ENCODE measurements at regions not wholly inside any gene's neighbourhood (a gene's known extent, or its start where the extent isn't known, plus 50 kb on each side); places are given as distances from the start of the nearest gene placed in this dataset.

- no peak overlapping the region for H3K4me3 Mint-ChIP-seq
- no peak for ATAC-seq
- no peaks in the 10 kb centered on the region for H3K27me3 Mint-ChIP-seq (ENCODE audit: insufficient read depth, low read depth, poor library complexity)
Observed at GRCh38 chr4:137700072-137700471, 167.8 kb upstream of the PCDH18 start.

More at GRCh38 chr4:137700072-137700471, 167.8 kb upstream of the PCDH18 start:
- H3K79me2 ChIP-seq (replicated peaks; ENCODE audit: insufficient read depth) = no peaks in the 10 kb centered on the region
- no peak overlapping the region for H3K27ac ChIP-seq (ENCODE audit: low read depth)
- no peaks in the 10 kb centered on the region for H3K36me3 ChIP-seq (ENCODE audit: insufficient read depth)
- no peak overlapping the region for H3K4me2 ChIP-seq
- no peaks in the 10 kb centered on the region for H4K20me1 ChIP-seq (replicated peaks; ENCODE audit: insufficient read depth)
- peaks cover 16% of the 10 kb centered on the region for H3K36me3 Mint-ChIP-seq (ENCODE audit: low read depth)
- no peaks in the 10 kb centered on the region for H3F3A ChIP-seq (replicated peaks; ENCODE audit: low read depth)
- peaks cover 5% of the 10 kb centered on the region for H3K9me2 ChIP-seq (ENCODE audit: insufficient read depth)
- no peak overlapping the region for H3K27ac Mint-ChIP-seq
- no peak for DNase-seq (ENCODE audit: low spot score)
- no peak overlapping the region for H2AFZ ChIP-seq
- no peak for TF ChIP-seq ETS1 (IDR thresholded peaks at IDR 0.05)
- TF ChIP-seq POLR2AphosphoS5 (IDR thresholded peaks at IDR 0.05; ENCODE audit: low read depth) = no peak
- no peak for TF ChIP-seq ZNF462 (CRISPR knock-in tag; IDR thresholded peaks at IDR 0.05)
- no peak for TF ChIP-seq CREB1 (CRISPR knock-in tag; IDR thresholded peaks at IDR 0.05; ENCODE audit: low read depth)
- TF ChIP-seq ZNF331 (CRISPR knock-in tag; IDR thresholded peaks at IDR 0.05; ENCODE audit: low read depth) = no peak
- no peak for TF ChIP-seq STAT1 (IDR thresholded peaks at IDR 0.05; ENCODE audit: unreplicated experiment)
- no peak for TF ChIP-seq REST (IDR thresholded peaks at IDR 0.05; ENCODE audit: unreplicated experiment)
- TF ChIP-seq EZH2phosphoT487 (IDR thresholded peaks at IDR 0.05; ENCODE audit: unreplicated experiment) = no peak
- no peak for TF ChIP-seq NANOG (IDR thresholded peaks at IDR 0.05; ENCODE audit: borderline replicate concordance)
- no peak for TF ChIP-seq ZNF114 (CRISPR knock-in tag; IDR thresholded peaks at IDR 0.05)
- TF ChIP-seq CTCF (conservative IDR thresholded peaks at IDR 0.05; ENCODE audit: low read depth in 2 of 2) = no peak
- TF ChIP-seq EZH2 (IDR thresholded peaks at IDR 0.05; ENCODE audit: low read depth, unreplicated experiment) = no peak
- no peak for TF ChIP-seq JUNB (IDR thresholded peaks at IDR 0.05; ENCODE audit: unreplicated experiment)
- no peak overlapping the region for H3K4me3 ChIP-seq
- H3K4me1 ChIP-seq (ENCODE audit: insufficient read depth) = 0 out of 2 replicates have a peak, but pooled peaks cover 3% of the 10 kb centered on the region
- H3K4me1 Mint-ChIP-seq = peaks cover 8% of the 10 kb centered on the region
- H3K9me3 Mint-ChIP-seq = peaks cover 15% of the 10 kb centered on the region
- H3K27me3 ChIP-seq (ENCODE audit: insufficient read depth) = no peaks in the 10 kb centered on the region
